GM18502 (cell line): ENCODE measurements at regions not wholly inside any gene's neighbourhood (a gene's known extent, or its start where the extent isn't known, plus 50 kb on each side); places are given as distances from the start of the nearest gene placed in this dataset.

Experiments used
- ATAC-seq: cut with Tn5 transposase; IDR thresholded peaks from one replicate; pipeline ENCODE4 v1.9.1; 2021; ENCODE audit warnings: mild to moderate bottlenecking; ENCODE audit not compliant: unreplicated experiment, poor library complexity

DNA sequence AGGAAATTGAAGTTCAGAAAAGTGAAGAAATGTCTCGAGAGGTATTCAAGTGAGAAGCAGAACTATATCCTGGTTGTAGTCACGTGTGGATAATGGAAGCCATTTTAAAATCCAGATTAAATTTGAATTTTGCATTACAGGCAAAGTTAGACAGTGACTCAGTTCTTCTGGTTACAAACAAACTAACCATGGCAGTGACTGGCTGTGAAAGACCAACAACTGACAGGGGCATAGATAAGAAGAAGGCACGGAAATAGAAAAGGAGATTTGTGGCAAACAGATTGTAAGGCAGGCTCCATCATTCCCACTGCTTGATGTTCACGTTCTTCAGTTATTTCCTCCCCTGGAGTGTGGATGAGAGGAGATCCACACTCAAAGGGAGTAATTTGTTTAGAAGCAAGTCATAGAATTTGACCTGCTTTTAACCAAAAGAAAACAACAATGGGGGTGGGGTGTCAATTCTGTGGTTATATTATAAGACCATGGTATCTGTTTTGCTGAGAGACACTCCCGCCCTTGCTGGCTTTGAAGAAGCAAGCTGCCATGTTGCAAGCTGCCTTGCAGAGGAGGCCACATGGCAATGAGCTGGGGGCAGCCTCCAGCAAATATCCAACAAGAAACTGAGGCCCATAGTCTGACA, 795.3 kb downstream of the VRK1 start:
- ATAC-seq: no peak

DNA sequence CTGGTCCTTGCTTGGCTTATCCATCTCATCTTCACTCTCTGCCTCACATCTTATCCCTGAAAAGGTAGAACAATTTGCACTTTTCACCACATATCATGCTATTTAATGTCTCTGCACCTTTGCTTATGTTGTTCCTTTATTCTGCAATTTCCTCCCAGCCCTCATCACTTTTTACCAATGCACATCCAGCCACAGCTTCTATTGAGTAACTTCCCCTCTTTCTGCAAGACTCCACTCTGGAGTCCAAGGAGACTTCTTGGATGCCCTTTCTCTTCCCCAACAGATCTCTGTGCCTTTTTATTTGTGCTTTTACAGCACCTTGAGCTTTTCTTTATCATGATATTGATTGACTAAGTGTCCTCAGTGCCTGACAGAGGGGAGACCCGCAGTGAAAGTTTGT, 797.1 kb downstream of the VRK1 start:
- ATAC-seq: no peak

DNA sequence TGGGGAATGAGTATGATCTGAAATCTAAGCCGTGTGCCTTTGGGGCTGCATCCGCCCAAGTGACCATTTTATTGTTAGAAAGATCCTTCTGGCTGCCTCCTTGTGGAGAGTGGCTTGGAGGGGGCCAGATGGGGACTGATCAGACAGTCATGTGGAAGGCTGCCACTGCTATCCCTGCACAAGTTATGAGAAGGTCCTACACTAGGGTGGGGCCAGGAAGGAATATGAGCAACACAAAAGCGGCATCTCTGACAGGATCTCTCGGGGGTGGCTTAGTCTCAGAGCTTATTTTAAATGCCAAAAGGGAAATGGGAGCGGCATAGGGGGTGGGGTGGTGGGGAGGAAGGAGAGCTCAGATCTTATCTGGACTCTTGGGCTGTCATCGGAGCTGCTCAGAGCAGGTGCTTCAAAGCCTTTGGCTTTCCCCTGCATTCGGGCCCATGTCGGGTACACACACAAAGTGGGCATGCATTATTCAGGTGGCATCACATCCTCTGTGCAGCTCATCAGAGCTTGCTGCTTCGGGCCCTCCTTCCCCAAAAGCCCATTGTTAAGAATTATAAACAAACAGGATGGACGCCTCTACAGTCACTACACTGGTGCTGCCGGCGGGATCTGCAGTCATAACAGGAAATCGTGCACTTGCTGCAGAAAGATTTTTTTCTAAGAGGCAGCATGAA, 805.4 kb downstream of the VRK1 start:
- no peak for ATAC-seq

DNA sequence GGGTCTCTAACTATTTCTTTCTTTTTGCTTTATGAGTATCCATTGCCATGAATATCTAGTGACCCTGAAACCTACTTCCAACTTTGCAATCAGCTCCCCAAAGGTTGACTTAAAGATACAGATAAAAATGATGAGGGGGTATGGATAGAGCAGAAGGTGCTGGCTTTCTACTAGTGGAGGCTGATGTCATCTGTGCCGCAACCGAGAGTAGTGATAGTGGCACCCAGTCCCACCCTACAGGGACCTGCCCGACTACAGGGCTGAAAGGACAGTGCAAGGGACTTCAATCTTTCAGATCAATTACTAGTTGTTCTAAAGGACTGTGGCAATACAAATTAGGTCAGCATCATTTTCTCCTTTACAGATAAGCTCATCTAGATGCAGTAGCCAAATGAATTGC, 806.0 kb downstream of the VRK1 start:
- no peak for ATAC-seq

DNA sequence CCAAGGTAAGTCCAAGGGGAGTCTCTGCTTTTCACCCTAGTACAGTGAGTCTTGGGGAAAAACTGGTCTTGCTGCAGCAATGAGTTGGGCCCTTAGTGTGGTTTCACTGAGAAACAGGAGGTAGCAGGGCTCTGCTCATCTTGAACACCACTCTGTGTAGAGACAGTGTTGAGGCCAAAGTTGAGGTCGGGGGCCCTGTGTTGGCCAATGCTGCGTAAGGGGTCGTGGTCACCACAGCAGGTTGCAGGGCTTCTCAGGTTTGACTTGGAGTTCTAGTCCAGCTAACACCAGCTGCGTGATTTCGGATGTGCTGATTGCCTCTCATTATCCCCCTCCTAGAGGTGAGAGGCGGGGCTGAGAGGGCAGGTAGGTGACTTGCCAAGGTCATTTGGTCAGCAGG, 807.5 kb downstream of the VRK1 start:
- ATAC-seq: no peak

DNA sequence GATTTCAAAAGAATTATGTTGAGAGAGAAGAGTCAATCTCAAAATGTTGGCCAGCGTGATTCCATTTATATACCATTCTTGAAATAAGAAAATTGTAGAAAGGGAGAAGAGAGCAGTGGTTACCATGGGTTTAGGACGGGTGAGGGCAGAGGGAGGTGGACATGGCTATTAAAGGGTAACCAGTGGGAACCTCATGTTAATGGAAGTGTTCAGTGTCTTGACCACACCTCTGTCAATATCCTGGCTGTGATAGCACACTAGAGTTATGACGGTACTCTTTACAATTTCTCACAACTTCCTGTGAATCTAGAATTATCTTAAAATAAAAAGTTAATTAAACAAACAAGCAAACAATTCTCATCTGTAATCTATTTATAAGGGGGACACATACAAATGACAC, 821.2 kb downstream of the VRK1 start:
- no peak for ATAC-seq

DNA sequence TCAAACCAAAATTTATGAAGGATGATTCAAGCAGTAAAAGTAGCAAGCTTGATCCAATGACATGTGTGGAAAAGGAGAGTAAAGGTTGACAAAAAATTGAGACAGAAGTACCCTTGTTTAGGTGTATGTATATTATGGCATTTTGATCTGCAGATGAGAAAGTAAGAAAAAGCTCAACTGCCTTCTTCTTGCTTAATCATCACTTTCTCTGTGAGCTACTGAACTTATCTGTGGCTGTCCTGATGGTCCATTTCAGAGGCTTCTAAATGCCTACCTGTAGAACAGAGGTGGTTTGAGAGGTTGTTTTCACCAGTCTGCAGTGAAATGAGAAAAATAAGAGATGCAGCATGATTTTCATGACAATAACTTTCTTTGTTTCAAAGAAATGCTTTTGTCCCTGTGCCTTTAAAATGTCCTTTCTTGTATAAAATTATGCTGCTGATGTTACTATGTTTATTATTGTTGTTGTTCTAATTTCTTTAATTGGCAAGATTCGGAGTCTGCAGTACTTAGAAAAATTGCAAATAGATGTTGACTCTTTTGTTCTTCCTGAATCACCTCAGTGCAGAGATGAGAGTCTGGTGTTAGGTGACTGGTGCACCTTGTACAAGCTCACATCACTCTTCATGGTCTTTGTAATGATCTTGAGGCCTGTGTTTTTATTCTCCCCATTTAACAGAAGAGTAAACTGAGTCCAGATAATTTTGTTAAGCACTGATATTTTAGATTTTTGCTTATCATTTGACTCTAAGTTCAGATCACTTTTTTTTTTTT, 821.9 kb downstream of the VRK1 start:
- ATAC-seq: no peak

DNA sequence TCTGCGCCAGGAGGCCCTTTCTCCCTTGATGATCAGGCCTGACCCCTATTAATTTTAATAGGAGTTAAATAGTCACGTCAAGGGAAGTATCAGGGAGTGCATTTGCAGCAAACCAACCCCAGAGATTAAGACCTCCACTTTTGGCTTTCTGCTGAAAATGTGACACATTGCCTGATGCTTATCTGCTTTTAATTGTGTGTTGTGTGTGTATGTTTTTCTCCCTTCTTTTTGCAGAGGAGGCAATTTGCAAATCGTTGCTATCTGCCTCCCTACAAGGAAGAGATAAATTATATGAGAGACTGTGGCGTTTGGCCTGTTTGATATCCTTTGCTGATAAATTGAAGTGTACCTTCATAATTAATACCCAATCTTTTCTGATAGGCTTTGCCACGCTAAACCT, 822.9 kb downstream of the VRK1 start:
- ATAC-seq: no peak

DNA sequence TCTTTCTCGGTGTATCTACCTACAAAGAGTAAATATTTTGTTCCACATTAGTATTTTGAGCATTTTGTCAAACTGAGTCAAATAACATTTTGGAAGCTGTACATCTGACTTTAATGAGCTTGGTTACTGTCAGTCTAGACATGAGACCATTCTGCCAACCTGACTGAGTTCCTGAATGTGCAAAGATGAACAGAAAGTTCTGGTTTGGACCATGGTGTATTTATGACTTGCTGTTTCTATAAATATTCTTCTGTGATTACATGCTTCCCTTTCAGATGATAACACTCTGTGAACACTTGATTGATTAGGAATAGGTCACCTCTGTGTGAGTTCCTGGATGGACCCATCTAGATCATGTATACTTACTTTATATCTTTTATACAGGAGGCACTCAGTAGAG, 827.8 kb downstream of the VRK1 start:
- no peak for ATAC-seq

DNA sequence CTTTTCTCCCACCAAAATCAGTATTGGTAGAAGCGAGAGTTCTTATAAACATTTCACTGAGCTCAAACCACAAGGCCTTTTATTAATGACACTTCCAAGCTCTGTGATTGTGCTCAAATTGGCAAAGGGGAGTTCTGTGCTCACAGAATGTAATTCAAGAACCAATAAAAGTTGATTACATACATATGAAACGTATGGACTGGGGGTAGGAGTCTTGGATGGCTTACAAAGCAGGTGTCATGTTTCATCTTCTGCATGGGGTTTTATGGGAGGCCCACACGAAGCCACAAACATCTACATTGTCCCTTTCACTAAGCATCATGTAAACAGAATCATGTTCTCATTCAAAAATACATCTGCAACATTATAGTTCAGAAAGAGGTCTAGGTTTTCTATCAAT, 828.3 kb downstream of the VRK1 start:
- no peak for ATAC-seq

DNA sequence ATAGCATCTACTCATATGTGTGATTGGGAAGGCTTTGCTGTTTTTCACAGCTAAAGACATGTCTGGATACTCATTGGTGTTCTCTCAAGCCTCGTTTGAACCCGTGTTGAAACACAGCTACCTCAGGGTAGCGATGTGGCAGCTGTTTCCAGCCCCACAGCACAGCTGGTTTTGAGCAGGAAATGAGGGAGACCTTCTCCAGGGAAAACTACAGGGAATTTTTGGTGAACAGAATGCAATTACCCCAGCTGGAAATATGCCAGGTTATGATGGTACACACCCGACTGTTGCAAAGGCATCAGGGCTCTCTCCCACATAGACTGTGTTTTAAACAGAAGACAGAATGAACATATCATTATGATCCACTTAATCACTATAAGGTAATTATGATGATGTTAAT, 828.9 kb downstream of the VRK1 start:
- ATAC-seq: no peak

DNA sequence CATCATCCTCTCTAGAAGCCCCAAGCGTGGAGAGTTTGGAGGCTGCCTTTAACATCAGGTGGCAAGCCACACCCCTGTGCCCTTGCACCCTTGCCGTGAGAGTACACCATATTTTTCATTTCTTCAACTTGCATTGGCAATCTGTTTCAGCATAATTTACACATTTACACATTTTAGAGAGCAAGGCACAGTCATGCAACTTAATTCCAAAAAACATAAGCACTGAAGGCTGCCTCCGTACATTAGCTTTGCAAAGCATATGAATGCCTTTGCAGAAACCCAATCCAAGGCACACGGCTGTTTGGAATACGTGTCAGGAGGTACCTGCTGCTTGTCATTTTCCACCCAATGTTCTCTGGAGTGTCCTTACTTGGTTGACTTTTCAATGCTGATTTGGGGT, 833.1 kb downstream of the VRK1 start:
- no peak for ATAC-seq

DNA sequence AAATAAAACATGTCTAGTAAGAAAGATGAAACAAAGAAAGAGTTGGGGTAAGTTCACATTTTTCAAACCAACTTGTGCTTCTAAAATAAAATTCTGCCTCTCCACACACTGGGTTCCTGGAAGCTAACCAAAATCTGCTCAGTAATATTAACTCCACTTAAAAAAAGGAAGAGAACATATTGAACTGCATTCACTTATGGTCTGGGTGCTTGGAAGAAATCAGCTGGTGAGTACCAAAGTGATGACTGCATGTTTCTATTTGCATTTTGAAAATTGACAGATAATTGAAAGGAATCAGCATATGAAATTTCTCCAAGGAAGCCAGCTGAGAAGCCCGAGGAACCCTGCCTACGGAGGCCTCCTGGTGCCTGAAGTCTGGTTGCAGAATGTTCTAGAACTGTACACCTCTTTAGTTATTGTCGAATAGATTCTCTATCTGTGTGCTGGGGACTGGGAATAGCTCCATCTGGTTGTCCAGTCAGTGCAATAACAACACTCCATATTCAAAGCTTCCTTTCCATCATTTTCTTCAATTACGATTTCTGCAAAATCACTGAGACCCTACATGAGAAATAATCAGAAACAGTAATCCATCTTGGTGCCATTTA, 836.1 kb downstream of the VRK1 start:
- no peak for ATAC-seq

DNA sequence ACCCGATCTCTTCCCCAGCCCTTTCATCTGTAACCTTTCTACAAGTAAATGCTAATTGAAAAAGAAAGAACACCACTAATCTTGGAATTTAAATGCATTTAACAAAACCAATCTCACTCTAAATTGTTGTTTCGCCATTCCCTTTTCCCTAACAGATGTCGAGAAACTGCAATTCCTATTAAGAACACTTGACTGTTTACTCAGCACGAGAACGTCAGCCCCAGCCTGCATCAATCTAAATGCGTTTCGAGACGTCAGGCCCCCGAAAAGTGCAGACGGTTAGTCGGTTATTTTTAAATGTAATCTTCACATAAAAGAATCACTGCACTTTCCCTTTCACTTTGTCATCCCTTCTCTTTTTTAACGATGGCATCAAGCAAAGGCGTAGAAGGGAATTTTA, 837.6 kb downstream of the VRK1 start:
- no peak for ATAC-seq

DNA sequence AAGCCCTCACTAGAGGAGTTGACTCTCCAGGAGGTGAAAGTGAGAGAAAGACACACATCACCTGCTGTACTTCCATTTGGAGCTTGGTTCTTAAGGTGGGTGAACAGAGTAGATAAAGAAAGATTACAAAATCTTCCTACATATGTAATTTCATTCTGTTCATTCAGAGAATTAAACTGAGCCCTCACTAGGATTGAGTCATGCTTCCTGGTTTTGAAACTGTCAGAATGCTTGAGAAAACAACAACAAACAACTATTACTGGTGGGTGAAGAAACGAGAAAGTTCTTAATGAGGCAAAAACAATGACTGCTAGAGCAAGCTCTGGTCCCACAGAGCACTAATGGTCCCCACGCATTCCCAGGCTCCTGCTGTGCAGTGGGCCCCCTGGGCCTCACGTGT, 841.7 kb downstream of the VRK1 start:
- ATAC-seq: no peak

DNA sequence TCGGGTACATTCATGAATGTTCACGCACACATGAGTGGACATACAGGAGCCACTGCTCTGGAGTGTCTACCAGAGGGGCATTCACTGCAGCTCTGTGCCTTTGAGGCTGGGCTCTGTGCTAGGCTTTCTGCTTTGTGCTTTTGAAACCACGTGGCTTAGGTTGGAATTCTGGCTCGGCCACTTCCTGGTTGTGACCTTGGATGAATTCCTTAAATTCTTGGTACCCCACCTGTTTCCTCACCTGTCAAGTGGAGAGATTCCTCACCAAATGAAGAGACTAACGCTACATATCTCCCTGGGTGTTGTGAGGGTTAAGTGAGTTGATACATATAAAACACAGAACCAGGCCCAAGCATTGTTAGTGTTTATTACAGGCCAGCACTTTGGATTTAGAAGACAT, 842.8 kb downstream of the VRK1 start:
- no peak for ATAC-seq

DNA sequence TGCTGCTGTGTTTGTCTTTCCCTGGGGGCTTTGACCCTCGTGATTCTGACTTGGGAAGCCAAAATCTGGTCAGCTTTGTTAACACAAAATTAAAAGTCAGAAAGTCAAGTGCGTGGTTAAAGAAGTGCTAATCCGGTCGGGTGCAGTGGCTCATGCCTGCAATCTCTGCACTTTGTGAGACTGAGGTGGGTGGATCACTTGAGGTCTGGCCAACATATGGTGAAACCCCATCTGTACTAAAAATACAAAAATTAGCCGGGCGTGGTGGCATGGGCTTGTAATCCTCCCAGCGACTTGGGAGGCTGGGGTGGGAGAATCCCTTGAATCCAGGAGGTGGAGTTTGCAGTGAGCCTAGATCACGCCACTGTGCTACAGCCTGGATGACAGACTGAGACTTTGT, 844.6 kb downstream of the VRK1 start:
- ATAC-seq: no peak

DNA sequence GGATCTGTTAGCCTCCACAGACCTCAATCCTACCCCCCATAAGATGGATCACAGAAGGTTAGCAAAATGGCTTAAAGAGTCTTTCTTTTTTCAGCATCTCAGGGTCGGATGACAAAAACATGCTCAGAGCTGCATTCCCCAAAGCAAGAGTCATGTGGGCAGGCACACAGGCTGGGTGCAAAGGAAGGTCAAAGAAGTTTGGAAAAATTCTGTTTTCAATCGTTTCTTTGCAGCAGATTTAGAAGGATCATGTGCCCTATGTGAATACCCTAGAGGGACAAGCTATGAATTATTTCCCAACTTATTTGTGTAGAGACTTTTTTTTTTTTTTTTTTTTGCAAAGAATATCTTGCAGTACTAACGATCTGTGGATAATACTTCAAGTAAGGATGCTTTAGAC, 845.4 kb downstream of the VRK1 start:
- ATAC-seq: no peak

DNA sequence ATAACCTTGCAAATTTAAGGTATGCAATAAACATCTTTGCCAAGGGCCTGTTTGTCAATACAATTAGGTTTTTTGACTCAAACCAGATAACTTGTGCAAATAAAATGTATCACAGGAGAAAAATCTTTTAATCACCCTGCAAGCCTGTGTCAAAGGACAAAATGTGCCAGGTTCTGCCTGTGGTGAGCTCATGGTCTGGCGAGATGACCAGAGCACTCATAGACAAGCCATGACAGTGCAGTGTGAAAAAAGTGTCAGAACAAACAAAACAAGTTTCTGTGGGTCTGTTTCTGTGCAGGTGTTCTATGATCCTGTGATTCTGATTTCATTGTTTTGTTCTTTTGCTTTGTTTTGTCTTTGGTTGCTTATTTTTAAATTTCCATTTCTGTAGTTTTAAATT, 847.2 kb downstream of the VRK1 start:
- ATAC-seq: no peak

DNA sequence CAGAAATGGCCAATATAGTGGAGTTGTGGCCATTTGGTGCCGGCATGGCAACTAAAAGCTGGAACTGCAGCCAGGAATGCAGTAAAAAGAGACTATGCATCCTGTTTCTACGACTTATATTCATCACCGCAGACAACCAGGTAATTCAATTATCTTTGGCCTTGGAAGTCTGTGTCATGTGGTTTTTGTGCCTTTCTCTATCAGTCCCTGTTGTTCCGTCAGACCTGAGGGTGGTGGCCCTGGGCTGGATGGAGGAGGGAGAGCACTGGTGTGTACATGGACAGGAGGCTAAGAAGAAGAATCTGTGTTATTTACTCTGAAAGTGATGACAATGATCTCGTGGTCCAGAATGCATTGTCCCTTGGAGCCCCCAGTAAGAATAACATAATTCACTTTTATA, 852.6 kb downstream of the VRK1 start:
- no peak for ATAC-seq

DNA sequence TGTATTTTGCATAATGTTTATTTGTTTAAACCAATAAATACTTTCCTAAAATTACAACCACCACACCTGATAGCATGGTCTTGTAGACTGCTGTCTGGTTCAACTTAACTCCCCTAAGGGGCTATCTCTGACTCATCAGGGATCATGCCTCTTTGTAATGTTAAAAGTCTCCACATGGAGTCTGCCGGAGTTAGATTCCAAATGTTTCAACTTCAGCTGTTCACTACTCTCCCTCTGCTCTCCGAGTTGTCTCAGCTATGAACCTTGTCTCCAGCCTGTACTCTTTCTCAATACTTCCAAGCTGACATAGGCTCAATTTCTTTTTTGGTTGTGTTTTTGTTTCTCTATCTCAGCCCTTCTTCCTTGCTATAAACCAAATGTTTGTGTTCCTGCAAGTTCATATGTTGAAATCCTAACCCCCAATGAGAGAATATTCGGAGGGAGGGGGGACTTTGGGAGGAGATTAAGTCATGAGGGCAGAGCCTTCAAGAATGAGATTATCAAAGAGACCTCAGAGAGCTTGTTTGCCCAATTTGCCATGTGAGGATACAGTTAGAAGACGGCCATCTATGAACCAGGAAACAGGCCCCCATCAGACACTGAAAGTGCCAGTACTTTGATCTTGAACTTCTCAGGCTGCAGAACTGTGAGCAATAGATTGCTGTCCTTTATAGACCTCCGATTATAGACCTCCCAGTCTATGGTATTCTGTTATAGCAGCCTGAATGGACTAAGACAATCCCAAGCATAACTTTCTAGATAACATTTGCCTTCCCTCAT, 858.2 kb downstream of the VRK1 start:
- no peak for ATAC-seq
